ENCODE measurements at regions not wholly inside any gene's neighbourhood (a gene's known extent, or its start where the extent isn't known, plus 50 kb on each side); places are given as distances from the start of the nearest gene placed in this dataset.

GRCh38 chr2:150135223-150135883 is 352.1 kb downstream of the RND3 start:
- ATAC-seq: no peak
- no peak for TF ChIP-seq ZFP30 (CRISPR knock-in tag; IDR thresholded peaks at IDR 0.05)
- no peak for TF ChIP-seq BACH2 (CRISPR knock-in tag; IDR thresholded peaks at IDR 0.05; ENCODE audit: borderline replicate concordance)
- TF ChIP-seq PATZ1 (CRISPR knock-in tag; IDR thresholded peaks at IDR 0.05; ENCODE audit: borderline replicate concordance): no peak
- TF ChIP-seq CSDC2 (CRISPR knock-in tag; IDR thresholded peaks at IDR 0.05): no peak
- TF ChIP-seq TSHZ2 (CRISPR knock-in tag; IDR thresholded peaks at IDR 0.05): no peak
- TF ChIP-seq, protein P1, sequence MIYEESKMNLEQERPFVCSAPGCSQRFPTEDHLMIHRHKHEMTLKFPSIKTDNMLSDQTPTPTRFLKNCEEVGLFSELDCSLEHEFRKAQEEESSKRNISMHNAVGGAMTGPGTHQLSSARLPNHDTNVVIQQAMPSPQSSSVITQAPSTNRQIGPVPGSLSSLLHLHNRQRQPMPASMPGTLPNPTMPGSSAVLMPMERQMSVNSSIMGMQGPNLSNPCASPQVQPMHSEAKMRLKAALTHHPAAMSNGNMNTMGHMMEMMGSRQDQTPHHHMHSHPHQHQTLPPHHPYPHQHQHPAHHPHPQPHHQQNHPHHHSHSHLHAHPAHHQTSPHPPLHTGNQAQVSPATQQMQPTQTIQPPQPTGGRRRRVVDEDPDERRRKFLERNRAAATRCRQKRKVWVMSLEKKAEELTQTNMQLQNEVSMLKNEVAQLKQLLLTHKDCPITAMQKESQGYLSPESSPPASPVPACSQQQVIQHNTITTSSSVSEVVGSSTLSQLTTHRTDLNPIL (CRISPR knock-in tag; IDR thresholded peaks at IDR 0.05; ENCODE audit: low read depth): no peak
- TF ChIP-seq ZC3H10 (CRISPR knock-in tag; IDR thresholded peaks at IDR 0.05): no peak
- TF ChIP-seq POU6F1 (CRISPR knock-in tag; IDR thresholded peaks at IDR 0.05; ENCODE audit: borderline replicate concordance, low read depth): no peak
- TF ChIP-seq ZFP3 (CRISPR knock-in tag; IDR thresholded peaks at IDR 0.05): no peak
- TF ChIP-seq RARB (CRISPR knock-in tag; IDR thresholded peaks at IDR 0.05): no peak
- TF ChIP-seq, protein P2, sequence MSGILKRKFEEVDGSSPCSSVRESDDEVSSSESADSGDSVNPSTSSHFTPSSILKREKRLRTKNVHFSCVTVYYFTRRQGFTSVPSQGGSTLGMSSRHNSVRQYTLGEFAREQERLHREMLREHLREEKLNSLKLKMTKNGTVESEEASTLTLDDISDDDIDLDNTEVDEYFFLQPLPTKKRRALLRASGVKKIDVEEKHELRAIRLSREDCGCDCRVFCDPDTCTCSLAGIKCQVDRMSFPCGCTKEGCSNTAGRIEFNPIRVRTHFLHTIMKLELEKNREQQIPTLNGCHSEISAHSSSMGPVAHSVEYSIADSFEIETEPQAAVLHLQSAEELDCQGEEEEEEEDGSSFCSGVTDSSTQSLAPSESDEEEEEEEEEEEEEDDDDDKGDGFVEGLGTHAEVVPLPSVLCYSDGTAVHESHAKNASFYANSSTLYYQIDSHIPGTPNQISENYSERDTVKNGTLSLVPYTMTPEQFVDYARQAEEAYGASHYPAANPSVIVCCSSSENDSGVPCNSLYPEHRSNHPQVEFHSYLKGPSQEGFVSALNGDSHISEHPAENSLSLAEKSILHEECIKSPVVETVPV (CRISPR knock-in tag; IDR thresholded peaks at IDR 0.05): no peak
- no peak for TF ChIP-seq TOX (CRISPR knock-in tag; IDR thresholded peaks at IDR 0.05; ENCODE audit: borderline replicate concordance)
- no peak for TF ChIP-seq PPARA (CRISPR knock-in tag; IDR thresholded peaks at IDR 0.05; ENCODE audit: borderline replicate concordance)
- no peak for TF ChIP-seq ZNF70 (CRISPR knock-in tag; IDR thresholded peaks at IDR 0.05)

DNA sequence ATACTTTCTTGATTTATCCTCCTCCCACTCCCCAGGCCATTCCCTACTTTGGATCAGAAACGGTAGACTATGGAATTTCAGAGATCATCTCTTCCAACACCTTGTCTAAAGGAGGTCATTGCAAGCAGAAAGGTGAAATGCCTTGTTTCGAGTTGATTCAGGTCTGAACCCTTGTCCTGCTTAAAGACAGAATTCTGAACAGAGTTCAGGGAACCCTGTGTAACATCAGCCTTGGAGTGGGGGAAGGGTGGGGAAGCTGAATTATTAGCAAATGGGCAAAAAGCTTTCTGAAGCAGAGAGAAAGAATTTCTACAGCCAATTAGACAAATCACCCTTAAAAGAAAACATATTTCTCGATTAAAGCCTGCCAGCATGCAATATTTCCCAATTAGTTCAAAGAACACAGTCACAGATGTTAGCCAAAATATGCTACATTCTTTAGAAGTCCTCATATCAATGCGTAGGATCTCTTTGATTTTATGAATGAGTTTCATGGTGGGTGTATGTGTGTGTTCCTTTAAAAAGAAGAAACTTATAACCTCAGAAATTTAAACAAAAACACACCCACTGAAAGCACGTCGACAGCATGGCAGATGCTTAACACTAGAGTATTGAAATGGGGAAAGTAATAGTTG is 353.1 kb downstream of the RND3 start:
- no peak for TF ChIP-seq SNAI2 (CRISPR knock-in tag; IDR thresholded peaks at IDR 0.05)
- peak; percentile 35; the same call in 1 of the 2 replicates for TF ChIP-seq ISL1 (CRISPR knock-in tag; IDR thresholded peaks at IDR 0.05)
- no peak for TF ChIP-seq ESRRG (CRISPR knock-in tag; IDR thresholded peaks at IDR 0.05)
- TF ChIP-seq, protein P2 (CRISPR knock-in tag; IDR thresholded peaks at IDR 0.05): no peak
- ATAC-seq: peak; percentile 23

GRCh38 chr2:150133623-150134022 is 353.8 kb downstream of the RND3 start:
- ATAC-seq: peak; percentile 97
- TF ChIP-seq, protein P1 (CRISPR knock-in tag; IDR thresholded peaks at IDR 0.05; ENCODE audit: low read depth): peak; percentile 40; the same call in 1 of the 2 replicates
- TF ChIP-seq TSHZ2 (CRISPR knock-in tag; IDR thresholded peaks at IDR 0.05): no peak
- no peak; the same call in 1 of the 2 replicates for TF ChIP-seq TOX (CRISPR knock-in tag; IDR thresholded peaks at IDR 0.05; ENCODE audit: borderline replicate concordance)
- TF ChIP-seq GLIS3 (CRISPR knock-in tag; IDR thresholded peaks at IDR 0.05): no peak
- peak; percentile 22; the same call in 1 of the 2 replicates for TF ChIP-seq PATZ1 (CRISPR knock-in tag; IDR thresholded peaks at IDR 0.05; ENCODE audit: borderline replicate concordance)
- no peak for TF ChIP-seq ZNF8 (CRISPR knock-in tag; IDR thresholded peaks at IDR 0.05)

Data from SK-N-SH treated with all-trans-retinoic acid at 6 μM for 48 hours (cell line).